NCI-H748 treated with DMSO at 0.1 percent for 48 hours (cell line): ENCODE measurements at regions not wholly inside any gene's neighbourhood (a gene's known extent, or its start where the extent isn't known, plus 50 kb on each side); places are given as distances from the start of the nearest gene placed in this dataset.

ENCODE experiments used
- DNase-seq: peaks from one replicate; lab custom pipeline; 2025; lab: John Stamatoyannopoulos, UW

- no peak for DNase-seq
Measured at GRCh38 chr5:39475159-39475571, 50.4 kb upstream of the DAB2 start.
